WTC11 (cell line): ENCODE measurements at regions not wholly inside any gene's neighbourhood (a gene's known extent, or its start where the extent isn't known, plus 50 kb on each side); places are given as distances from the start of the nearest gene placed in this dataset.

Experiments
- AFF4 ChIP-seq: sonication (generic); formaldehyde crosslinking; IDR thresholded peaks from 2 replicates; pipeline ENCODE4 v1.8.1; 2023; ENCODE audit warnings: mild to moderate bottlenecking, missing genetic modification reagents, borderline replicate concordance
- ATF1 ChIP-seq: sonication (generic); formaldehyde crosslinking; IDR thresholded peaks from 2 replicates; pipeline ENCODE4 v1.8.1; 2023; ENCODE audit warnings: mild to moderate bottlenecking, moderate library complexity, missing genetic modification reagents
- ATF3 ChIP-seq: sonication (generic); formaldehyde crosslinking; conservative IDR thresholded peaks from 2 replicates; pipeline ENCODE4 v1.8.1; 2022; ENCODE audit warnings: mild to moderate bottlenecking, missing genetic modification reagents
- CREB1 ChIP-seq: sonication (generic); formaldehyde crosslinking; IDR thresholded peaks from 2 replicates; pipeline ENCODE4 v1.8.0; 2023; ENCODE audit warnings: mild to moderate bottlenecking, missing genetic modification reagents
- CREM ChIP-seq: sonication (generic); formaldehyde crosslinking; IDR thresholded peaks from 2 replicates; pipeline ENCODE4 v1.8.1; 2022; ENCODE audit warnings: mild to moderate bottlenecking, missing genetic modification reagents, moderate library complexity
- CTCF ChIP-seq: fragments of 200-600 bp; IDR thresholded peaks from 2 replicates; pipeline ENCODE4 v1.8.0; 2022; ENCODE audit warnings: antibody characterized with exemption
- ESRRA ChIP-seq: sonication (generic); formaldehyde crosslinking; IDR thresholded peaks from 2 replicates; pipeline ENCODE4 v1.8.1; 2022; ENCODE audit warnings: mild to moderate bottlenecking, missing genetic modification reagents, borderline replicate concordance
- JUN ChIP-seq: sonication (generic); formaldehyde crosslinking; IDR thresholded peaks from 2 replicates; pipeline ENCODE4 v1.8.0; 2023; ENCODE audit warnings: mild to moderate bottlenecking, missing genetic modification reagents
- MLX ChIP-seq: sonication (generic); formaldehyde crosslinking; IDR thresholded peaks from 2 replicates; pipeline ENCODE4 v1.8.1; 2023; ENCODE audit warnings: mild to moderate bottlenecking, missing genetic modification reagents, moderate library complexity
- NR1H2 ChIP-seq: sonication (generic); formaldehyde crosslinking; IDR thresholded peaks from 2 replicates; pipeline ENCODE4 v1.9.0; 2021; ENCODE audit warnings: mild to moderate bottlenecking, moderate library complexity, missing genetic modification reagents
- ZNF396 ChIP-seq: fragments of 250-450 bp; sonication (Bioruptor Pico); IDR thresholded peaks from 2 replicates; pipeline ENCODE4 v1.8.0; 2021; ENCODE audit warnings: mild to moderate bottlenecking, moderate library complexity, borderline replicate concordance
- ZNF512 ChIP-seq: sonication (generic); formaldehyde crosslinking; IDR thresholded peaks from 2 replicates; pipeline ENCODE4 v1.8.1; 2022; ENCODE audit warnings: missing genetic modification reagents, borderline replicate concordance

- TF ChIP-seq ATF3 (CRISPR knock-in tag) (no peak), ESRRA (CRISPR knock-in tag) (no peak), MLX (CRISPR knock-in tag) (no peak), NR1H2 (CRISPR knock-in tag) (no peak), ATF1 (CRISPR knock-in tag) (no peak), CTCF (no peak), CREB1 (CRISPR knock-in tag) (no peak), AFF4 (CRISPR knock-in tag) (no peak), ZNF512 (no peak), JUN (CRISPR knock-in tag) (no peak), ZNF396 (CRISPR knock-in tag) (no peak), CREM (CRISPR knock-in tag) (no peak)
Observed at GRCh38 chr6:26304797-26305640, 60.0 kb upstream of the BTN3A2 start.
